ENCODE measurements at regions not wholly inside any gene's neighbourhood (a gene's known extent, or its start where the extent isn't known, plus 50 kb on each side); places are given as distances from the start of the nearest gene placed in this dataset.

DNA sequence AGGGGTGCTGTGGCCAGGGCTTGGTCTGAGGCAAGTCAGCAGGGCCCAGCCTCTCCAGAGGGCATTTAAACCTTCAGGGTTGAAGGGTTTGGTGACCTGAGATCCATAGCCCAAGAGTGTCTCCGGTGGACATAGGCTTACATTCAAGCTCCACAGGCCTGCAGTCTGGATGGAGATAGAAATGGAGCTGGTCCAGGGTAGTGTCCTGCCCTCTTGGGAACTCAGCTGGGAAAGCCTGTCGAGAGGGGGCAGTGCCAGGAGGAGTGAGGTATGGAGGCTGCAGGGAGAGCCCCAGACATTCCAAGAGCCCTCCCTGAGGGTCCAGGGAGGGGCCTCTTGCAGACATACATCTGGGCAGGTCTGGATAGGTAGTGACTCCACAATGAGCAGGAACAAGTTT, 177.0 kb upstream of the MVB12B start:
- DNase-seq (ENCODE audit: insufficient read length, low spot score): no peak
- no peak for FAIRE-seq

DNA sequence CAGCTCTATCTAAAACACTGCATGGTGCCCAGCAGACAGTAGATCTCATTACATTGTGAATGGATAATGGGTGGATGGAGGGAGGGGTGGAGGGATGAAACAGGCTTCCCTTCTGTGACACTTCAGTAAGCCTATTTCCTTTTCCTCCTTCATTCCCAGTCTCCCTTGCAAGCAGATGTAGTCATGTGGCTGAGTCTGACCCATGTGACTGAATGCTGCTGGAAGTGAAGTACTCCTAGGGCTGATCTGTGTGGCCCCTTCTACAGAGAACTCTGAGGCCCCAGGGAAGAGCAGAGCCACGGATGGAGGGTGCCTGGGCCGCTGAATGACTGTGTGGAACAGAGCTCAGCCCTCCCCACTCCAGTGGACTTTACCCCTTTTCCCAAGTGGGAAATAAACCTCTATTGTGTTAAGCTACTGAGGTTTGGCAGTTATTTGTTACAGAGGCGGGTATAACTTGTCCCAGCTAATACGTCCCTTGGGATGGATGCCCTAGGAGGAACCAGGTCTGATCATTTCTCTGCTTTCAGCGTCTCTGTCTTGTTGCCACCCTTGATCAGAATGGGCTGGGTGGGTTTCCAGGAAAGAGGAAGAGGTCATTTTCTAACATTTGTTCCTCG, 176.1 kb upstream of the MVB12B start:
- DNase-seq (ENCODE audit: insufficient read length, low spot score) (no peak), FAIRE-seq (no peak)

DNA sequence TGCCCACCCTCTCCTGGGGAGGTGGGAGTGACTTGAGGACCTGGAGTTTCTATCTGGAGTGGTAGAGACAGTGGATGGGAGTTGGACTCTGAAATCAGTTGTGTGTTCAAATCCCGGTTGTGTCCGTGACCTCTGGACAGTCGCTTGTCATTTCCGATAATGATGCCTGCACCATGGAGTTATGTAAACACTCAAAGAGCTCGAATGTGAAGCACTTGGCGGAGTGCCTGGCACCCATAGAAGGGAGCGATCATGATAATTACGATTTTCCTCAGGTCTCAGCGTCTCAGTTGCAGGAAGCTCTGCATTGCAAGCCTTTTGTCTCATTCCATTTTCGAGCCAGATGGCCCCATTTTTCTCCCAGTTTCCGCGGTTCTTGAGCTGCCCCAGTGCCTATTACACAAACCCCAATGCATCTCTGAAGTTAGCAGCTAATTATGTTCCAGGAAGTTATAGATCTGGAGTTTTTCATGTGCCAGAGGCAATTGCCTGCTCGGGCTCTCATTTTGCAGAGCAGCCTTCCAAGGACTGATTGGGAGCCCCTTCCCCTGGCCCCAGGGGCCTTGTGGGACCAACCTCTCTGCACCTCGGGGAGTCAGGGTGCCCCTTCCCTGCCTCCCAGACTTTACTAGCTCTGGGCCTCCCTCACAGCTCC, 175.5 kb upstream of the MVB12B start:
- DNase-seq (ENCODE audit: insufficient read length, low spot score): no peak
- FAIRE-seq: no peak

DNA sequence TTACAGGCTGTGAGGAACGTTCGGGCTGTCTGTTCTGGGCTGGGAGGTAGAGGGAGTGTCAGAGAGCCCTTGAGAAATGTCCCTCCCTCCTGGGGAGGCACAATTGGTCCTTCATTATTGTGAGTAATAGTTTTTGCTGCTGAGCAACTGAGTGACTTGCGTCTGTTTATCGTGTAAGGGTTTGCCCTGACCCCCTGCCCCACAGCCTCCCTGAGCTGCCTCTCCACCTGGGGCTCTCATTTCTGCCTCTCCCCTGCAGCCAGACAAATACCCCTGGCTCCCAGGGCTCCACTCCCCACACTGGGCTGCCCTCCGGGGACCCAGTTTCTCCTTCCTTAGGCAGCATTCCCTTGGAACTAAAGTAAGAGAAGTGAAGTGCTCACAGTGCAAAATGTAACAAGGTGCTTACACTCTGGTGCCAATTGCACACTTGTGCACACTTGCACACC, 174.9 kb upstream of the MVB12B start:
- DNase-seq (ENCODE audit: insufficient read length, low spot score) (no peak), FAIRE-seq (no peak)

DNA sequence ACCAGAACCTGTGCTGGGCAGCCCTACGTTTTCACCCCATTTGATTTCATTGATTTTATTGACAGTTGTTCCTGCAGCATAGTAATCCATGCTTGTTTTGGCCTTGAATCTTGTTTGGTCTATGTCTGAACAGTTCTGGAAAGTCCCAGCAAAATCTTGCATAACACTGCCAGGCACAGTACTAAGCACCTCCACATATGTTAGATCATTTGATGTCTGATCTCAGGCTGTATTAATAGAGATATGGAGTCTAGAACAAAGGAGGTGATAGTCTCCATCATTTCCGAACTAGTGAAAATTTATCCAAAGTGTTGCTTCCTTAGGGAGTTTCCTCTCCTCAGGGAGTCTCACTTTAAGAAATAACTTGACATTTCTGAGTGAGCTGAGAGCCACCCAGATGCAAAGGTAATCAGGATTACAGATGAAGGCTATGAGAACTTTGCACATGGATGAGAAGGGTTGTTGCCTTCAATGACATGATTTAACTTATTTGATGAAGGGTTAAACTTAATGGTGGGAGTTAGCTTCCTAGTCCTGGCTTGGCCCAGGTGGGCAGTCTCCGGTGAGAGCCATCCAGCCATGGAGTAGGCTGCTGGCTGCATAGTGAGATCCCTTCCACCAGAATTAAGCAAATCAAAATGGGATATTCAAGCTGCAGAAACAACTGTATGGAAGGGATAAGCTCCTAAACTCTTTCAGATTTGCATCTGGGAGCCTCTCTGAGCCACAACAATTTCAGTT, 173.8 kb upstream of the MVB12B start:
- FAIRE-seq (no peak), DNase-seq (ENCODE audit: insufficient read length, low spot score) (no peak)

DNA sequence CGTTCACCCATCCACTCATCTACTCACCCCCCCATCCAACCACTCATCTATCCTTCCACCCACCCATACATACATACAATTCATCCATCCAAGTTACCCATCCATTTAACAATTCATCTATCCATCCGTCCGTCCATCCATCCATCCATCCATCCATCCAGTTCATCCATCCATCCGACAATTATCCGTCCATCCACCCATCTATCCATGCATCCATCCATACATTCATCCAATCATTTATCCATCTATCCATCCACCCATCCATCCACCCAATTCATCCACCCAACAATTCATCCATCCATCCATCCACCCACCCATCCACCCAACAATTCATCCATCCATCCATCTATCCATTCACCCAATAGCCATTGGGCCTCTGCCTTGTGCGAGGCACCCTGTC, 173.2 kb upstream of the MVB12B start:
- no peak for DNase-seq (ENCODE audit: insufficient read length, low spot score)

DNA sequence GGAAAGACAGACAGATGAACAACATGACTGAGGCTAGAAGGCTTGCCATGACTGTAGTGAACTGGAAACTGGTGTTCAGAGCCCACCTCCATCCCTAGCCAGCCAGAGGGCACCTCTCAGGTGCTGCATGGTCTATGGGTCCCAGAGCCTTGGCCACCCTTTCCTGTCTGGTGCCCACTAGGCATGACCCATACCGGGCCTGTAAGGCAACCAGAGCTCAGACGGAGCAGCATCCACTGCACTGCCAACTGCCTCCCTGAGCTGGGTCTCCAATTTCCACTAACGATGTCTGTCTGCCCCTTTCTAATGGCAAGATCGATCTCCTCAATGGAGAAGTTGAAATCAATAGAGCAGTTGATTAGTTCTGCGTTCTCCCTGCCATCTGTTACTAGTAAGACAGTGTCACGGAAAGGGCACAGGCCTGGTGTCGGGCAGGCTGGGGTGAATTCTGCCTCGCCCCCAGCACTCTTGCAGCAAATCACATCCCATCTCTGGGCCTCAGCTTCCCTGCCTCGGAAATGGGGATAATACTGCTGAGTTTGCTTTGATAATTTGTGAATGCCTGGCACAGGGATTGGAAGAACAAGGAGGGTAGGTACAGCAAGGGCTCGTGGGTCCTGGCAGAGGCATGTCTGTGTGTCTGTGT, 172.3 kb upstream of the MVB12B start:
- DNase-seq (ENCODE audit: insufficient read length, low spot score) (no peak), FAIRE-seq (no peak)

More for the DNA sequence above, 173.2 kb upstream of the MVB12B start:
- FAIRE-seq: no peak

DNA sequence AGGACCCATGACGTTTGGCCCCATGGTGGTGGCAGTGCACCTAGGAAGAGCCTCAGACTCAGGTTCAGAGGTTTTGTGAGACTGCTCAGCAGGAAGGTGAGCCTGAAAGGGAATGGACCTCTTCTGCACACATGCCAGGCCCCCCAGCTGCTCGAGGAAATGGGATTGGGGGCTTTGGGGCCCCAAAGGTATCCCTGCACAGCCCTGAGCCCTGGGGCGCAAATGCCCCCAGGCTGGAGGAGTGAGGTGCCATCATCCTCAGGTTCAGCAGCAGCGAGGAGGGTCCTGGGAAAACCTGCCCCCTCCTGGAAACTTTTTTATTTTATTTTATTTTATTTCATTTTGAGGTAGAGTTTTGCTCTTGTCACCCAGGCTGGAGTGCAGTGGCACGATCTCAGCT, 171.8 kb upstream of the MVB12B start:
- FAIRE-seq: no peak

DNA sequence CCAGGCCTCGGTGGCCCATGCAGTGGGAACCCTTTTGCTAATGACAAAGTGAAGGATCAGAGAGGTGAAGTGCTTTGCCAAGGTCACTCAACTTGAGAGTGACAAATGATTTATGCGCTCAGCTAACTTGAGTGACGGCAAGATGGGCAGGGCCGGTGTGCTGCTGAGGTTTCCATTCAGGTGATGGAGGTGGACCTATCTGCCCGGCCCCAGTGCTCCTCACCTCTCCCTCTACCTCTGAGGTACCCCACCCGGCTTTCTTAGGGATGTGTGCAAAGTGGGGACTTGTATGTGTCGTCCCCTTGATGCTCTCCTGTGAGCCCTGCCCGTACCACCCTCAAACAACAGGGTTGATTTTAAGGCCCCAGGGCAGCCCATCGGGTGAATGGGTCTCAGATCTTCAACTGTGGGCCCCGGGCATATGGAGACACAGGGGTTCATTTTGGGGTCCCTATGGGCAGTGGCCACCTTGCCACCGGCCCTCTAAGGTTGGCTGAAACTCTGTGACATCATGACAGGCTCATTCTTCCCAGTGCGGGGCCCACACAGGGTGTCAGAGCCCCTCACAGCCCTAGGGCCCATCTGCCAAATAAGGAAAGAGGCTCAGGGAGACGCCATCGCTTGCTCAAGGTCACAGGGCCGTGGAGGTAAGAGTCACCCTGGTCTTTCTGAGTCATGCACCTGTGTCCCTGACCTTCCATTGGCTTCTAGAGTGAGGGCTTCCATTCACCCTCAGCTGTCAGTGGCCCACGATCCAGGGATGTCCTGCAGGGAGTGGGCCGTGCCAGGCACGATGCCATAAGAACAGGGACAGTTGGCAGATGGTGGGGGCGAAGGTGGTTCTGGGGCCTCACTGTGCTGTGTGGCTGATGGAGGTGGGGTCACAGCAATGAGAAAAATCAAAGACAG, 170.6 kb upstream of the MVB12B start:
- FAIRE-seq: no peak
- no peak for DNase-seq (ENCODE audit: insufficient read length, low spot score)

More for the DNA sequence above, 171.8 kb upstream of the MVB12B start:
- DNase-seq (ENCODE audit: insufficient read length, low spot score): no peak

DNA sequence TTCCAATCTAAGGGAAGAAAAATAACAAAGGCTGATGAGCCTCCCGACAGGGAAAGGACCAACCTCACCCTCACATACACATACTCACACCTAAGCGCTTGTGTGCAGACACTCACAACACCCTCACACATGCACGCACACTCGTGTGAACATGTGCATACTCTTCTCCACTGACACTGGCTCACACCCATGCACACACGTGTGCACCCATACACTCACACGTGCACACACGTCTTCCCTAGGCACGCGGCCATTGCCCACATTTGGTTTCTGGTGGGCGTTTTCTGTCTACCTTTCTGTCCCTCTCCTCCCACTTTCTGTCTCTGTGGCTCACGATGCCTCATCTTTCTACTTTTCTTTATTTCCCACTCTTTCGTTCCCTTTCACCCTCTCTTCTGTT, 169.7 kb upstream of the MVB12B start:
- DNase-seq (ENCODE audit: insufficient read length, low spot score) (no peak), FAIRE-seq (no peak)

DNA sequence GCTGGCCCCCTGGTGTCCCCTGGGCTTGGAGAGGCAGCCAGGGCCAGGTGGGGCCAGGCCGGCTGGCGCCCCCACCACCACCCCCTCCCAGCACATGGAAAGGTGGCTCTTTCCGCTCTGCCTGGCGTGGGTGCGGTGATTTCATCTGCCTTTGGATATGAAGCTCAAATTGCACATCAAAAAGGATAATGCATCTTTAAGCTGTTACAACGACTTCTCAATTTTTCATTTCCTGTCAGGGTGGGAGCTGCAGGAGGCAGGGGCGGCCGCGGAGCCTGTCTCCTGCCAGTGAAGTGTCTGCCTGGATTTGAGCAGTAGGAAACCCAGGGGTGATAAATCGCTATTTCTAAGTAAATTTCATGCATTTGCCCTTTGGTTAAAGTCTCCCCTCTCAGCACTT, 169.2 kb upstream of the MVB12B start:
- FAIRE-seq: no peak
- DNase-seq (ENCODE audit: insufficient read length, low spot score): no peak

DNA sequence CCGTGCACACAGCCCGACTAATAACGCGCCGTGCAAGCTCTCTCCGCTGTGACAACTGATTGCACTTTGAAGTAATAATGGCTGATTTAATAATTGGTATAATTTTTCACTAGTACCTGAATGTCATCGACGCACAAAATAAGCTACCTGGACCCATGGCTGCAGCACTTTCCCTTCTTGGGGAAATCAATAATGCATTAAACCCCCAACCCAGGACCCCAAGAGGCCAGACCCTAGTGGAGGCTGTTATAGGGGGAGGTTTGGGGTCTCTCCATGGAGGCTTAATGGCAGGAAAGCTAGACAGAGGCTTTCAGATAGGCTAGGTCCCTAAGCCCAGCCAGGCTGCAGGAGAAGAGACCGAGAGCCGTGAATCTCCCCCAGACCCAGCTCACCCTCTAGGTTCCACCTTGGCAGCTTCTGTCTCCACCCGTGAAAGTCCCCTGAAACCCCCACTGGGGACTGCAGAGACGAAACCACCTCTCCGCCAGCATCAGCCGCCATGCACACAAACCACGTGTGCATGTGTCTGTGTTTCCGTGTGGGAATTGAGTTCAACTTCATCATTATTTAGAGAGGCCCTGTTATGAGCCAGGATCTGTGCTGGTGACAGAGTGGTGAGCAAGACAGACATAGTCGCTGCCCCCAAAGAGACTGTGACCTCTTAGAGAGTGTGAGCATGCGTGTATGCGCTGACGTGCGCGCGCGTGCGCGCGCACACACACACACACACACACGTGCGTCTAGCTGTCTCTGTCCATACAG, 168.6 kb upstream of the MVB12B start:
- DNase-seq (ENCODE audit: insufficient read length, low spot score) (no peak), FAIRE-seq (no peak)

DNA sequence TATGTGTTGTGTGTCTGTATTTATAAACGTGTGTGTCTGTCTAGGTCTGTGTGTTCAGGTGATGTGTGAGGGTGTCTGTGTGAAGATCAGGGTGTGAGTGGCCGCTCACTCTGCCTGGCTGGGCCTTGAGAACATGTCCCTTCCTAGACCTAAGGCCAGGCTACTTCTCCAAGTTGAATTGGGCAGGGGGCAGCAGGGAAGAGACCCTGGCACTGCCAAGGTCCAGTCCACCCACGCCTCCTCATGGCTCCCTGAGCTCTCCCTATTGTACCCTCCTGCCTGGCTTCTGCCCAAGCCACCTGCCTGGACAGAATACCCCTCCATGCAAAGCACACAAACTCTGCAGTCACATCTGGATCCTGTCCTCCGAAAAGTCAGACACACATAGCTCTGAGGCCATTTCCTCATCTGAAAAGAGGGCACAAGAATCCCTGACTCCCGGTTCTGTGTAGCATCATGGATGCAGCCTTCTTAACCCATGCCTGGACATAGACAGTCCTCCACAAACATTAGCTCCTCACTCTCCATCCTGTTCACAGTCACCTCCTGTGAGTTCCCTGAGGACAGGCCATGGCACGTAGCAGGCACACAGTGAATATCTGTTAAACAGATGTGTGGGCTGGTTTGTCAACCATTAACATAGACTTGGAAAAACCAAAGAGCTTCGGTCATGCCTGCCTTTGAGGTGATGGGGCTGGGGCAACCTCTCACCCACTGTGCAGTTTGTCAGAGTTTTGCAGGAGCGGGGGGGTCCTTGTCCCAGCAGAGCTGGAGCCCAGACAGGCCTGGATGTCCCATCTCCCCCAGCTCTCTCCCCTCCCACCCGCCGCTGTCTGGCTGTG, 167.8 kb upstream of the MVB12B start:
- FAIRE-seq: no peak
- no peak for DNase-seq (ENCODE audit: insufficient read length, low spot score)

DNA sequence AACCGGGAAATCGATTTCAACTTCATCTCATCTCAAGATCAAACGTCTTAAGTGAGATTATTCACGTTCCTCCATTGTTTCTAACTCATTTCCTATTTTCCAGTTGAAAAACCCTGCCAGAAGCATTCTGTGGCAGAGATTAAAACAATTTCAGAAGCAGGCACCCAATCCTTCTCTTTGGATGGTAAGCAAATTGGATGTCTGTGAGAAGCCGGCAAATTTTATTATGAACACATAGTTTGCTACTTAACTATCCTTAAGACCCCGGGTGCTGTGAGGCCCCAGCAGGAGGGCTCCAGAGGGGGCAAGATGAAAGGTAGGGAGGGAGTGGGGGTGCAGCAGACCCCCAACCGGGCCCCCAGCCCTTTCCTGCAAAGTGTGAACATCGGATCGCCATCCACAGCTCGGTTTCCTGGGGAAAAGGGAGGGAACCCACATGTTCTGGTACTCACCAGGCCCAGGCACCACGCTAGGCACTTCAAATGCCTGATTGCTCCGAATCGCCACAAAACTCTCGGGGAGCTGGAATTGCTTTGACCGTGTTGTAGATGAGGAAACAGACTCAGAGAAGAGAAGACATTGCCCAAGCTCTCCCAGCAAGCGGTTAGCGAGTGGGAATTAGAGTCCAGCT, 167.1 kb upstream of the MVB12B start:
- FAIRE-seq: no peak
- no peak for DNase-seq (ENCODE audit: insufficient read length, low spot score)

DNA sequence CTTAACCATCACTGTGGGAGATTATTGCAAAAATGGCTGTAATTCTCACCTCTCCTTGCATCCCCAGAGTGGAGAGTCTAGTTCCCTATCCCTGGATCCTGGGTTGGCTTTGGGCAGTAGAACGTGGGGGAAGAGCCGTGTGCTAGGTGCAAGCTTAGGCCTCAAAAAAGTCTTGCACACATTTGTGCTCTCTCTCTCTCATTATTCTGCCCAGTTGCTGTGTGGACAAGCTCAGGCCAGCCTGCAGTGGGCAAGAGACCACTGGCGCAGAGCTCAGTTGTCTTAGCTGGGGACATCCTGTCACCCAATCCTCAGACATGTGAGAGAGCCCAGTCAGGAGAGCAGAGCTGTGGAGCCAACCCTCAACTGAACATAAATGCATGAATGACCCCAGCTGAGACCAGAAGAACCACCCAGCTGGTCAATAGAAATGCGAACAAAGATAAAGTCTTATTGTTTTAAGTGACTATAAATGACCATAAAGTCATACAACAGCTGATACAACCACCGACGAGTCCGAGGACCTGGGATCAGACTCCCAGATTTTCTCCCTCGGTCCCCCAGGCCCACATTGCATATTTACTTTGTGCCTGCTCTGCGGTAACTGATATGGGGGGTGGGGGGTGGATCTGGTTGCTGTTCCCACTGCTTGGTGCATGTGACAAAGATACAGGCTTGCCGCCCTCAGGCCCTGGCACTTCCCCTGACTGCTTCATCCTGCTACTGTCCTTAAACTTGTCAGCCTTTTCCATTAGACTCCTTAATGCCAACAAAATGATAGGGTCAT, 166.4 kb upstream of the MVB12B start:
- no peak for DNase-seq (ENCODE audit: insufficient read length, low spot score)
- FAIRE-seq: no peak

DNA sequence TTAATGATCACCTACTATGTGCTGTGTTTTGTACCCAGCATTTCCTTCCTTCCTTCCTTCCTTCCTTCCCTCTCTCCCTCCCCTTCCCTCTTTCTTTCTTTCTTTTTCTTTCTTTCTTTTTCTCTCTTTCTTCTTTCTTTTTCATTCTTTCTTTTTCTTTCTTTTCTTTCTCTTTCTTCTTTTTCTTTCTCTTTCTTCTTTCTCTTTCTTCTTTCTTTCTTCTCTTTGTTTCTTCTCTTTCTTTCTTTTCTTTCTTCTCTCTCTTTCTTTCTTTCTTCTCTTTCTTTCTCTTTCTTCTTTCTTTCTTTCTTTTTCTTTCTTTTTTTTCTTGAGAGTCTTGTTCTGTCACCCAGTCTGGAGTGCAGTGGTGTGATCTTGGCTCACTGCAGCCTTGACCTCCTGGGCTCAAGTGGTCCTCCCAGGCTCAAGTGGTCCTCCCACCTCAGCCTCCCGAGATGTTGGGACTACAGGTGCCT, 165.7 kb upstream of the MVB12B start:
- no peak for FAIRE-seq
- no peak for DNase-seq (ENCODE audit: insufficient read length, low spot score)

DNA sequence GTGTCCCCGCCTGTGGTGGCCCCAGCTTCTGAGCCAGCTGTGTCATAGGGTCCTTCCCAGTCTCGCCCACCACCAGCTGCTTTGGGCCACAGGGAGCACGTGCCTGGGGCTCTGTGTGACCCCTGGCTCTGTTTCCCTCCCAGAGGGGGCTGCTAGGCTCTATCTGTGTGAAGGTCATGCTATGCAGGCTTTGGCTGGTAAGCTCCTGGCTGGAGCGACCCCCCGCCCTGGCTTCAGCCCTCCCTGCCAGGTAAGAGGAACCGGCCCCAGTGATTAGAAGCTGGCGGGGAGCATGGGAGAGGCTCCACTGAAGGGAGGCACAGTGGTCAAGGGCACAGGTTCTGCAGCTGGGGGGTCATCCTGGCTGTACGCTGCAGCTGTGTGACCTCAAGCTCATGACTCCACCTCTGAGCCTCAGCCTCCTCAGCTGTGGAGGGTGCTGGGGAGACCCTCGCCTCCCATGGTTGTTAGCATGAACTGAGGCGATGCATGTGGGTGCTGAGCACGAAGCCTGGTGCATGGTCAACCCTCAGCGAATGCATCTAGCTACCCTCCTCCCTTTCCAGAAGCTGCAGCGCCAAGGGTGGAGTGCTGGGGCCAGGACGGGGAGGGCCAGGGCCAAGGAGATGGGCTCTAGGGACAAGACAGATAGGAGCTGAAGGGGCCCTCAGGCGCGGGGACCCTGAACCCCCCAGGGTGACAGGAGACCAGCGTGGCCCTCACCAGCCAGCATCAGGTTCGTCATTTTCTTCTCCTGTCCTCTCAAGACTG, 163.8 kb upstream of the MVB12B start:
- no peak for DNase-seq (ENCODE audit: insufficient read length, low spot score)
- FAIRE-seq: no peak

All from HTR-8/SVneo (cell line).